D721Med (cell line): ENCODE measurements at regions not wholly inside any gene's neighbourhood (a gene's known extent, or its start where the extent isn't known, plus 50 kb on each side); places are given as distances from the start of the nearest gene placed in this dataset.

Experiments used
- DNase-seq: peaks from one replicate; pipeline ENCODE4 v3.0.0; 2011; ENCODE audit warnings: low spot score; ENCODE audit not compliant: insufficient read length
- FAIRE-seq: peaks from 2 replicates; lab custom pipeline; 2011; peaks lifted over from hg19 to GRCh38; lab: Jason Lieb, UNC
- TF ChIP-seq, protein P1 (sequence below): IDR thresholded peaks from 2 replicates; pipeline ENCODE4 v1.5.1; 2012; ENCODE audit warnings: mild to moderate bottlenecking, control low read depth; ENCODE audit not compliant: insufficient read depth; ENCODE audit errors: missing control alignments

DNA sequence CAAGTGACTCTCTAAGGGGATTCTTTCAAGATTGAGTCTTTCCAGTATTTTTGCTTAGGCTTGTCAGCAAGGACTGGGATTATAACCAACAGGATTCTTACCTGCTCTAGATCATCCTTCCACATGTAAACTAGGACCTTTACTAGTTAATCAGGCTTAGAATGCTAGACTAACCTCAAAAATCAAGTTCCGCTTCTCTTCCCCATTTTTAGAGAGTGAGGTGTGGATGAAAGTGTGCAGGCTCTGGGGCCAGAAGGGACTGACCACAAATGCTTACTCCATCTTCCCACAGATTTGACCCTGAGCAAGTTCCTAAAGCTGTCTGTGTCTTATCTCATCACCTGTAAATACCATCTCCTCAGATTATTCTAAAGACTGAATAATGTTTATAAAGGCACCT, 89.5 kb upstream of the IL12A start:
- DNase-seq: no peak
- no peak for FAIRE-seq

DNA sequence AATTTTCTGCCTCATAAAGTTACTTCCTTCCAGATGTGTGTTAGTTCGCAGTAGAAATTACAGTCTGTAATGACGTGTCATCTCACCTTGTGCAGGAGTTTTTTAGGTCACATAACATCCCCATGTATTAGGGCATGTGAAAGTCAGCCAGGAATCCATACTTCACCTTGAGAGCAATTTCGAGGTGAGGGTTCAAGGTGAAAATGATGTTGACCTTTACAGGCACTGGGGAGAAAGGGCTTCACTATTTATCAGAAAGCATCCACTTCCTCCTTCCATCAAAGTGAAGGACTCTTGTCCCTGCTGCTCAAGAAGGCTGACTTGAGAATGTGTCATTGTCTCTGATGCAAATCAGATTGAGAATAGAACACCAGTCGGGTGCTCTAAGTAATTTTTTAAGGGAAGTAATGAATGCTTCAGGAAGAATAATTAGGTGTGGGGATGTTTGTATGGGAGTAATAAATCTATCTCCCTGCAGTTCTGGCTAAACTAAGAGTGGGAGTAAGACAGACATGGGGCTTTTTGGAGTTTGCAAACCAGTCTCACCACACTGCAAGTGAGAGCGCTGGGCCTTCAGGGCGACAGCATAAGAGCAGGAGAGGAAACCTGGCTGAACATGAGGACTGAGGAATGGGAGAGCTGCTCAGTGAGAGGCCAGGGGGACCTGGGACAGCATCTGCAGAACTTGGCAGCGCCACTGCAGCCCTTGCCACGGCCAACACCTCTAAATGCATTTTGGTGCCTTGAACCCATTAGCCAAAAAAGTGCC, 85.9 kb upstream of the IL12A start:
- no peak for FAIRE-seq
- DNase-seq: no peak

More for the DNA sequence above, 89.5 kb upstream of the IL12A start:
- TF ChIP-seq, protein P1, sequence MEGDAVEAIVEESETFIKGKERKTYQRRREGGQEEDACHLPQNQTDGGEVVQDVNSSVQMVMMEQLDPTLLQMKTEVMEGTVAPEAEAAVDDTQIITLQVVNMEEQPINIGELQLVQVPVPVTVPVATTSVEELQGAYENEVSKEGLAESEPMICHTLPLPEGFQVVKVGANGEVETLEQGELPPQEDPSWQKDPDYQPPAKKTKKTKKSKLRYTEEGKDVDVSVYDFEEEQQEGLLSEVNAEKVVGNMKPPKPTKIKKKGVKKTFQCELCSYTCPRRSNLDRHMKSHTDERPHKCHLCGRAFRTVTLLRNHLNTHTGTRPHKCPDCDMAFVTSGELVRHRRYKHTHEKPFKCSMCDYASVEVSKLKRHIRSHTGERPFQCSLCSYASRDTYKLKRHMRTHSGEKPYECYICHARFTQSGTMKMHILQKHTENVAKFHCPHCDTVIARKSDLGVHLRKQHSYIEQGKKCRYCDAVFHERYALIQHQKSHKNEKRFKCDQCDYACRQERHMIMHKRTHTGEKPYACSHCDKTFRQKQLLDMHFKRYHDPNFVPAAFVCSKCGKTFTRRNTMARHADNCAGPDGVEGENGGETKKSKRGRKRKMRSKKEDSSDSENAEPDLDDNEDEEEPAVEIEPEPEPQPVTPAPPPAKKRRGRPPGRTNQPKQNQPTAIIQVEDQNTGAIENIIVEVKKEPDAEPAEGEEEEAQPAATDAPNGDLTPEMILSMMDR: no peak

DNA sequence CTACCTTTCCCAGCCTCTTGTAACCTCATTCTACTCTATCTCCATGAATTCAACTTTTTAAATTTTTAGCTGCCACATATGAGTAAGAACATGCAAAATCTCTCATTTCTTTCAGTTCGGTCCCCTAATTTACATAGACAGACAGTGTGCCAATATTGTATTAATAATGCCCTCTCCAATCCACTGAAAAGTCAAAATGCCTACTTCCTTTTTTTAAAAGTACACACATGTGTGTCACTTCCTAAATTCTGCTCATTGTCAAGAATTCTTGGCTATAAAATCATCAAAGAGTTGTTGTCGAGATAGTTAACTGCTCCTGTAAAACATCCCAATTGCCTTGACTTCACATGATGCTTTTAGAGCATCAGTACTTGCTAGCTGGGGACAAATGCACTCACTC, 84.2 kb upstream of the IL12A start:
- FAIRE-seq: no peak
- DNase-seq: no peak
- TF ChIP-seq, protein P1: no peak

More for the DNA sequence above, 85.9 kb upstream of the IL12A start:
- TF ChIP-seq, protein P1: no peak

DNA sequence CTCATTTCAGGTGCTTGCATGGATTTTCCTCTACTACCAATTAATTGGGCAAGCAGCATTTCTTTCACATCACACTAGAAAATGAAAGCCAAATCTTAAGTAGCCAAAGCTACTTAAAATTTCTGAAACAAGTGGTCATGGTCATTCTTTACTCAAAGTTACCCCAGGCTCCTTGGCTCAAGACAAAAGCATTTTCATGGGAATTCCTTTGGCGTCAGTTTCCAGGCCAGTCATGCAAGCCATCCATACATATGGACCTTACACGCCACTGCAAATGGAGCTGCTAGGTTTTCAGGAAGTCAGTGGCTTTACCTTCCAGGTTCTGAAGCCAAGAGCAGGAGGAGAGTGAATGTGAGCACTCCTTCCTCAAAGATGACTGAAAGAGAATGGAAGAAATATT, 83.7 kb upstream of the IL12A start:
- no peak for DNase-seq
- FAIRE-seq: no peak
- TF ChIP-seq, protein P1: no peak

DNA sequence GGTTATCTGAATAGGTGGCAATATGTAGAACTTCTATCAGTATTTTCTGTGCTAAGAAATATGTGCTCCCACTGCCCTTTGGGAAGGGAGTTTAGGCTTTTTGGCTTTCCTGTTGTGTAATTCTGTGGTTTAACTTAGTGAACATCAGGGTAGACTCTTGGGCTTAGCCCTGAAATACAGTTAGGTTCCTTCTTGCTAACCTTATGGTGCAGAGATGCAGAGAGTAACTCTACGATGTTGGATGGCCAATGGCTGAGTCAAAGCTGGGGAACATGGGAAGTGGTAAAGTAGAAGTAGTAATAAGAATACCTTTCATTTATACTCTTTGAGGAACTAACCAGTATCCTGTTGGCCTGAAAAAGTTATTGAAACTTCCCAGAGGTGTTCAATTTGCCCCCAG, 80.8 kb upstream of the IL12A start:
- TF ChIP-seq, protein P1: no peak
- DNase-seq: no peak
- FAIRE-seq: no peak

DNA sequence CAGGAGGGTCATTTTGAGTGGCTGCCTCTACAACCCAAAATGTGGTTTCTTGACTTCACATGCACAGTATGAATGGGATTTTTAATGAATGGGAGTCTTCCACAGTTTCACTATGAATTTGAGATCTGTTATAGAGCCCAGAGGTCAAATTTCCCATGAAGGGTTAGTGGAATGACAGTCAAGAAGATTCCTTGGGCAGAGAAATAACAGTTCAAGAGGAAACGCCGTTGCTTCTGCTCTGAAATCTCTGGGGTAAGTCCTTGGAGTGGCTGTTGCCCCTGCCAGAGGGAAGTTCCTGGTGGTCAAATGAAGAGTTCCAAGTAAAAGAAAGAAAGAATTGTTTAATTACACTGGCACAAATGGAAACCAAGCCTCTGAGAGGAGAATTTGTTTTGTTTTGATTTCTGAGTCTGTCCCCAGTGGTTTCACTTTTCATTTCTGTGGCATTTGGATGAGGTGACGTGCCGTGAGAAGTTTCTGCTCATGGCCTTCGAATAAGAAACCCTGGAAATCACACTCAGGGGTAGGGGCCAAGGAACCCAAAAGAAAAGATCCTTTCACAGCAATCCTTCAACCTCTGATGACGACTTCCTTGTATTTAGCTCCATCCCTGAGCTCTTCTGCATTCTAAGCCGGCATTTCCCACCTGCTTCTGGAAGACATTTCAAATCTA, 77.5 kb upstream of the IL12A start:
- DNase-seq (no peak), FAIRE-seq (no peak)

More for the DNA sequence above, 77.5 kb upstream of the IL12A start:
- TF ChIP-seq, protein P1: no peak
